Type B pancreatic cell (in vitro differentiated cells): ENCODE measurements at regions not wholly inside any gene's neighbourhood (a gene's known extent, or its start where the extent isn't known, plus 50 kb on each side); places are given as distances from the start of the nearest gene placed in this dataset.

ENCODE experiments used
- DNase-seq: peaks from one replicate; pipeline ENCODE4 v3.0.0; 2021; ENCODE audit warnings: mixed read lengths; ENCODE audit not compliant: unreplicated experiment; ENCODE audit errors: extremely low spot score
- H3K27ac Mint-ChIP-seq: 2 replicates; pipeline ENCODE4 v1.8.0; 2021; ENCODE audit warnings: mild to moderate bottlenecking, mixed read lengths
- H3K27me3 Mint-ChIP-seq: 2 replicates; pipeline ENCODE4 v1.8.0; 2021; ENCODE audit warnings: mixed read lengths
- H3K36me3 Mint-ChIP-seq: 2 replicates; pipeline ENCODE4 v1.8.0; 2021; ENCODE audit warnings: mixed read lengths
- H3K4me1 Mint-ChIP-seq: one replicate; pipeline ENCODE4 v1.8.0; 2021; ENCODE audit warnings: mixed read lengths; ENCODE audit not compliant: unreplicated experiment
- H3K4me3 Mint-ChIP-seq: 2 replicates; pipeline ENCODE4 v1.8.0; 2021; ENCODE audit warnings: mild to moderate bottlenecking, mixed read lengths
- H3K9me3 Mint-ChIP-seq: 2 replicates; pipeline ENCODE4 v1.8.0; 2021; ENCODE audit warnings: mixed read lengths
- CTCF ChIP-seq: fragments of 200-600 bp; sonication (generic); conservative IDR thresholded peaks from 2 replicates; pipeline ENCODE4 v1.5.0; 2021; ENCODE audit warnings: antibody characterized with exemption, mild to moderate bottlenecking

GRCh38 chr3:85180-85579 lies 111.4 kb upstream of the CHL1 start:
- H3K4me1 Mint-ChIP-seq: no peaks in the 10 kb centered on the region
- H3K27ac Mint-ChIP-seq: no peak overlapping the region
- TF ChIP-seq CTCF: no peak
- H3K9me3 Mint-ChIP-seq: no peaks in the 10 kb centered on the region
- H3K4me3 Mint-ChIP-seq: no peak overlapping the region
- peaks cover 11% of the 10 kb centered on the region for H3K27me3 Mint-ChIP-seq
- no peak for DNase-seq
- no peaks in the 10 kb centered on the region for H3K36me3 Mint-ChIP-seq

- H3K27ac Mint-ChIP-seq: no peak overlapping the region
- no peaks in the 10 kb centered on the region for H3K9me3 Mint-ChIP-seq
- peaks cover 6% of the 10 kb centered on the region for H3K27me3 Mint-ChIP-seq
- H3K4me1 Mint-ChIP-seq: no peaks in the 10 kb centered on the region
- H3K36me3 Mint-ChIP-seq: no peaks in the 10 kb centered on the region
- TF ChIP-seq CTCF: no peak
- H3K4me3 Mint-ChIP-seq: no peak overlapping the region
- no peak for DNase-seq
Observed at GRCh38 chr3:88267-88666, 108.3 kb upstream of the CHL1 start.

- TF ChIP-seq CTCF: no peak
- no peak overlapping the region for H3K4me3 Mint-ChIP-seq
- no peak for DNase-seq
- H3K27me3 Mint-ChIP-seq: no peaks in the 10 kb centered on the region
- no peaks in the 10 kb centered on the region for H3K9me3 Mint-ChIP-seq
- H3K27ac Mint-ChIP-seq: no peak overlapping the region
- H3K4me1 Mint-ChIP-seq: no peaks in the 10 kb centered on the region
- H3K36me3 Mint-ChIP-seq: no peaks in the 10 kb centered on the region
Observed at GRCh38 chr3:93746-94145, 102.8 kb upstream of the CHL1 start.

GRCh38 chr3:96259-96658 lies 100.3 kb upstream of the CHL1 start:
- Mint-ChIP-seq H3K4me3 (no peak overlapping the region), H3K27ac (no peak overlapping the region), H3K27me3 (no peaks in the 10 kb centered on the region), H3K9me3 (no peaks in the 10 kb centered on the region), H3K36me3 (no peaks in the 10 kb centered on the region), H3K4me1 (no peaks in the 10 kb centered on the region)
- no peak for TF ChIP-seq CTCF
- no peak for DNase-seq

- Mint-ChIP-seq H3K27ac (no peak overlapping the region), H3K4me3 (no peak overlapping the region), H3K27me3 (no peaks in the 10 kb centered on the region), H3K9me3 (no peaks in the 10 kb centered on the region), H3K4me1 (no peaks in the 10 kb centered on the region), H3K36me3 (no peaks in the 10 kb centered on the region)
- no peak for DNase-seq
- no peak for TF ChIP-seq CTCF
Observed at GRCh38 chr3:97417-98258, 98.9 kb upstream of the CHL1 start.
